K562 (cell line): ENCODE measurements at regions not wholly inside any gene's neighbourhood (a gene's known extent, or its start where the extent isn't known, plus 50 kb on each side); places are given as distances from the start of the nearest gene placed in this dataset.

Experiments used
- CSDE1 ChIP-seq, 2 experiments: fragments of 450-650 bp; IDR thresholded peaks; 2 replicates each; pipeline ENCODE4 v1.6.1; 2016; ENCODE audit warnings: mild to moderate bottlenecking in 1 of 2
- ETV1 ChIP-seq: fragments of 450-650 bp; conservative IDR thresholded peaks from 2 replicates; pipeline ENCODE4 v1.6.1; 2016; ENCODE audit warnings: missing genetic modification characterization, control low read depth, low read depth, missing compliant biosample characterization
- KDM2B ChIP-seq: fragments of 250-450 bp; sonication (Bioruptor Pico); IDR thresholded peaks from 2 replicates; pipeline ENCODE4 v1.8.0; 2021; ENCODE audit warnings: mild to moderate bottlenecking, moderate library complexity
- KLF6 ChIP-seq: fragments of 250-450 bp; sonication (Bioruptor Pico); IDR thresholded peaks from 2 replicates; pipeline ENCODE4 v1.4.0; 2020; ENCODE audit warnings: mild to moderate bottlenecking, moderate library complexity, borderline replicate concordance
- PCBP1 ChIP-seq: fragments of 200-400 bp; formaldehyde crosslinking; IDR thresholded peaks from 2 replicates; pipeline ENCODE4 v1.6.1; 2018; ENCODE audit warnings: mild to moderate bottlenecking, low read depth, low read length; ENCODE audit not compliant: poor library complexity, severe bottlenecking
- PHF20 ChIP-seq: fragments of 450-650 bp; IDR thresholded peaks from 2 replicates; pipeline ENCODE4 v1.6.1; 2018; ENCODE audit not compliant: partially characterized antibody
- RHOXF2B ChIP-seq: fragments of 250-450 bp; sonication (Bioruptor Pico); conservative IDR thresholded peaks from 2 replicates; pipeline ENCODE4 v1.5.1; 2021
- SIN3B ChIP-seq: fragments of 450-650 bp; IDR thresholded peaks from 2 replicates; pipeline ENCODE4 v1.6.1; 2017; ENCODE audit warnings: low read depth, mild to moderate bottlenecking, moderate library complexity
- SMARCE1 ChIP-seq: fragments of 450-650 bp; IDR thresholded peaks from 2 replicates; pipeline ENCODE4 v1.7.1; 2016; ENCODE audit warnings: mild to moderate bottlenecking
- STAG1 ChIP-seq: sonication (generic); formaldehyde crosslinking; IDR thresholded peaks from 2 replicates; pipeline ENCODE4 v1.5.0; 2020; ENCODE audit warnings: missing genetic modification reagents, borderline replicate concordance
- TAF15 ChIP-seq: fragments of 200-400 bp; formaldehyde crosslinking; IDR thresholded peaks from 2 replicates; pipeline ENCODE4 v1.6.1; 2017; ENCODE audit warnings: mild to moderate bottlenecking, low read depth, low read length, moderate library complexity
- TCF7 ChIP-seq: sonication (generic); IDR thresholded peaks from 2 replicates; pipeline ENCODE4 v1.6.1; 2016; ENCODE audit warnings: antibody characterized with exemption, borderline replicate concordance
- ZBTB8A ChIP-seq: fragments of 450-650 bp; IDR thresholded peaks from 2 replicates; pipeline ENCODE4 v1.6.1; 2018; ENCODE audit warnings: mild to moderate bottlenecking, moderate library complexity; ENCODE audit not compliant: partially characterized antibody
- ZKSCAN1 ChIP-seq: fragments of 150-350 bp; IDR thresholded peaks from 2 replicates; pipeline ENCODE4 v1.6.1; 2016; ENCODE audit warnings: low read depth, low read length
- ZNF134 ChIP-seq: fragments of 250-450 bp; sonication (Bioruptor Pico); conservative IDR thresholded peaks from 2 replicates; pipeline ENCODE4 v1.4.0; 2020
- ZNF324 ChIP-seq: fragments of 250-450 bp; sonication (Bioruptor Pico); IDR thresholded peaks from 2 replicates; pipeline ENCODE4 v1.4.0; 2020; ENCODE audit warnings: mild to moderate bottlenecking
- TF ChIP-seq, protein P1 (sequence below): sonication (generic); formaldehyde crosslinking; IDR thresholded peaks from 2 replicates; pipeline ENCODE4 v1.8.0; 2022; ENCODE audit warnings: mild to moderate bottlenecking, missing genetic modification reagents
- TF ChIP-seq, protein P2 (sequence below): fragments of 250-450 bp; sonication (Bioruptor Pico); IDR thresholded peaks from 2 replicates; pipeline ENCODE4 v1.8.0; 2021; ENCODE audit warnings: borderline replicate concordance, mild to moderate bottlenecking, moderate library complexity; ENCODE audit not compliant: poor library complexity, severe bottlenecking
- TF ChIP-seq, protein P3 (sequence below): IDR thresholded peaks from 2 replicates; pipeline ENCODE4 v1.6.1; 2014; ENCODE audit warnings: antibody characterized with exemption
- TF ChIP-seq, protein P4 (sequence below): fragments of 200-800 bp; sonication (Bioruptor generic); IDR thresholded peaks from 2 replicates; pipeline ENCODE4 v1.6.1; 2017; ENCODE audit warnings: missing genetic modification characterization, missing compliant biosample characterization
- TF ChIP-seq, protein P5 (sequence below): sonication (generic); formaldehyde crosslinking; IDR thresholded peaks from 2 replicates; pipeline ENCODE4 v1.8.0; 2023; ENCODE audit warnings: mild to moderate bottlenecking, missing genetic modification reagents
- TF ChIP-seq, protein P6 (sequence below): sonication (generic); IDR thresholded peaks from 2 replicates; pipeline ENCODE4 v1.6.1; 2016

DNA sequence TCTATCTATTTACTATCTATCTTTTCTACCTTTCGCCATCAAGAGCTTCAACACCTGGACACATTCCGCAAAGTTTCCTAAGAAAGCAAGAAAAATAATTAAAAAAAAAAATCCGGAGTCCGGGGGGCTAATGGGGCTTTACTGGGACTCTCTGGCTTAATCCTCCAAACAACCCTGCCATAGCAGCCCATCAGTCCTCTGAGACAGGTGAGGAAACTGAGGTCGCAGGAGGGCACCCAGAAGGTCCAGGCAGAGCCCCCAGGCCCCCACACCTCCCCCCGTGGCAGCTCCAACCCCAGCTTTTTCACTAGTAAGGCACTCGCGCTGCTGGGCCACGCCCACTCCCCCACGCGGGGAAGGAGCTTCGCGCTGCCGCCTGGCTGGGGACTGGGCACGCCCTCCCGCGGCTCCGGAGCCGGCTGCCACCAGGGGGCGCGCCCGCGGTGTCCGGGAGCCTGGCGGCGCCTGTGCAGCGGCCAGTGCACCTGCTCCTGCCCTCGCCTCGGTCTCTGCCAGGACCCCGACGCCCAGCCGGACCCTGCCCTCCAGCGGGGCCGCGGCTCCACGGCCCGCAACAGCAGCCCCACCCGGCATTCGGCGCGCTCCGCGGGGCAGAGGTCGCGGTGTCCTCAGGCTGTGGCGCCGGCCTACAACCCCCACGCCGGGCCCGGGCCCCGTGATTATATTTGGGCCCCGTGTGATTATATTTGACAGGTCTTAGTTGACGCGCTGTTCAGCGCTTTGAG lies 54.1 kb upstream of the SAMD11 start (continued):
- TF ChIP-seq, protein P1, sequence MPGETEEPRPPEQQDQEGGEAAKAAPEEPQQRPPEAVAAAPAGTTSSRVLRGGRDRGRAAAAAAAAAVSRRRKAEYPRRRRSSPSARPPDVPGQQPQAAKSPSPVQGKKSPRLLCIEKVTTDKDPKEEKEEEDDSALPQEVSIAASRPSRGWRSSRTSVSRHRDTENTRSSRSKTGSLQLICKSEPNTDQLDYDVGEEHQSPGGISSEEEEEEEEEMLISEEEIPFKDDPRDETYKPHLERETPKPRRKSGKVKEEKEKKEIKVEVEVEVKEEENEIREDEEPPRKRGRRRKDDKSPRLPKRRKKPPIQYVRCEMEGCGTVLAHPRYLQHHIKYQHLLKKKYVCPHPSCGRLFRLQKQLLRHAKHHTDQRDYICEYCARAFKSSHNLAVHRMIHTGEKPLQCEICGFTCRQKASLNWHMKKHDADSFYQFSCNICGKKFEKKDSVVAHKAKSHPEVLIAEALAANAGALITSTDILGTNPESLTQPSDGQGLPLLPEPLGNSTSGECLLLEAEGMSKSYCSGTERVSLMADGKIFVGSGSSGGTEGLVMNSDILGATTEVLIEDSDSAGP (CRISPR knock-in tag), result no peak
- TF ChIP-seq ZBTB8A (no peak), ZNF324 (CRISPR knock-in tag) (no peak), ZNF134 (CRISPR knock-in tag) (no peak), SIN3B (0 out of 2 replicates have a peak, but pooled peaks have one; percentile 39), PHF20 (no peak), KDM2B (CRISPR knock-in tag) (no peak), KLF6 (CRISPR knock-in tag) (no peak), ZKSCAN1 (no peak), ETV1 (tag) (no peak), PCBP1 (no peak), SMARCE1 (no peak), TAF15 (no peak), STAG1 (peak; percentile 71), RHOXF2B (CRISPR knock-in tag) (no peak), TCF7 (no peak), CSDE1 (IDR thresholded peaks at IDR 0.05) (no peak)
- TF ChIP-seq, protein P2, sequence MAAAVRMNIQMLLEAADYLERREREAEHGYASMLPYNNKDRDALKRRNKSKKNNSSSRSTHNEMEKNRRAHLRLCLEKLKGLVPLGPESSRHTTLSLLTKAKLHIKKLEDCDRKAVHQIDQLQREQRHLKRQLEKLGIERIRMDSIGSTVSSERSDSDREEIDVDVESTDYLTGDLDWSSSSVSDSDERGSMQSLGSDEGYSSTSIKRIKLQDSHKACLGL (CRISPR knock-in tag), result no peak
- TF ChIP-seq, protein P3, sequence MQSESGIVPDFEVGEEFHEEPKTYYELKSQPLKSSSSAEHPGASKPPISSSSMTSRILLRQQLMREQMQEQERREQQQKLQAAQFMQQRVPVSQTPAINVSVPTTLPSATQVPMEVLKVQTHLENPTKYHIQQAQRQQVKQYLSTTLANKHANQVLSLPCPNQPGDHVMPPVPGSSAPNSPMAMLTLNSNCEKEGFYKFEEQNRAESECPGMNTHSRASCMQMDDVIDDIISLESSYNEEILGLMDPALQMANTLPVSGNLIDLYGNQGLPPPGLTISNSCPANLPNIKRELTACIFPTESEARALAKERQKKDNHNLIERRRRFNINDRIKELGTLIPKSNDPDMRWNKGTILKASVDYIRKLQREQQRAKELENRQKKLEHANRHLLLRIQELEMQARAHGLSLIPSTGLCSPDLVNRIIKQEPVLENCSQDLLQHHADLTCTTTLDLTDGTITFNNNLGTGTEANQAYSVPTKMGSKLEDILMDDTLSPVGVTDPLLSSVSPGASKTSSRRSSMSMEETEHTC, result no peak
- TF ChIP-seq, protein P4, sequence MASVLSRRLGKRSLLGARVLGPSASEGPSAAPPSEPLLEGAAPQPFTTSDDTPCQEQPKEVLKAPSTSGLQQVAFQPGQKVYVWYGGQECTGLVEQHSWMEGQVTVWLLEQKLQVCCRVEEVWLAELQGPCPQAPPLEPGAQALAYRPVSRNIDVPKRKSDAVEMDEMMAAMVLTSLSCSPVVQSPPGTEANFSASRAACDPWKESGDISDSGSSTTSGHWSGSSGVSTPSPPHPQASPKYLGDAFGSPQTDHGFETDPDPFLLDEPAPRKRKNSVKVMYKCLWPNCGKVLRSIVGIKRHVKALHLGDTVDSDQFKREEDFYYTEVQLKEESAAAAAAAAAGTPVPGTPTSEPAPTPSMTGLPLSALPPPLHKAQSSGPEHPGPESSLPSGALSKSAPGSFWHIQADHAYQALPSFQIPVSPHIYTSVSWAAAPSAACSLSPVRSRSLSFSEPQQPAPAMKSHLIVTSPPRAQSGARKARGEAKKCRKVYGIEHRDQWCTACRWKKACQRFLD (CRISPR knock-in tag), result no peak
- TF ChIP-seq, protein P5, sequence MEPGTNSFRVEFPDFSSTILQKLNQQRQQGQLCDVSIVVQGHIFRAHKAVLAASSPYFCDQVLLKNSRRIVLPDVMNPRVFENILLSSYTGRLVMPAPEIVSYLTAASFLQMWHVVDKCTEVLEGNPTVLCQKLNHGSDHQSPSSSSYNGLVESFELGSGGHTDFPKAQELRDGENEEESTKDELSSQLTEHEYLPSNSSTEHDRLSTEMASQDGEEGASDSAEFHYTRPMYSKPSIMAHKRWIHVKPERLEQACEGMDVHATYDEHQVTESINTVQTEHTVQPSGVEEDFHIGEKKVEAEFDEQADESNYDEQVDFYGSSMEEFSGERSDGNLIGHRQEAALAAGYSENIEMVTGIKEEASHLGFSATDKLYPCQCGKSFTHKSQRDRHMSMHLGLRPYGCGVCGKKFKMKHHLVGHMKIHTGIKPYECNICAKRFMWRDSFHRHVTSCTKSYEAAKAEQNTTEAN (CRISPR knock-in tag), result 0 out of 2 replicates have a peak, but pooled peaks have one; percentile 34
- TF ChIP-seq, protein P6, sequence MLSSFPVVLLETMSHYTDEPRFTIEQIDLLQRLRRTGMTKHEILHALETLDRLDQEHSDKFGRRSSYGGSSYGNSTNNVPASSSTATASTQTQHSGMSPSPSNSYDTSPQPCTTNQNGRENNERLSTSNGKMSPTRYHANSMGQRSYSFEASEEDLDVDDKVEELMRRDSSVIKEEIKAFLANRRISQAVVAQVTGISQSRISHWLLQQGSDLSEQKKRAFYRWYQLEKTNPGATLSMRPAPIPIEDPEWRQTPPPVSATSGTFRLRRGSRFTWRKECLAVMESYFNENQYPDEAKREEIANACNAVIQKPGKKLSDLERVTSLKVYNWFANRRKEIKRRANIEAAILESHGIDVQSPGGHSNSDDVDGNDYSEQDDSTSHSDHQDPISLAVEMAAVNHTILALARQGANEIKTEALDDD, result no peak
